ENCODE measurements at regions not wholly inside any gene's neighbourhood (a gene's known extent, or its start where the extent isn't known, plus 50 kb on each side); places are given as distances from the start of the nearest gene placed in this dataset.

DNA sequence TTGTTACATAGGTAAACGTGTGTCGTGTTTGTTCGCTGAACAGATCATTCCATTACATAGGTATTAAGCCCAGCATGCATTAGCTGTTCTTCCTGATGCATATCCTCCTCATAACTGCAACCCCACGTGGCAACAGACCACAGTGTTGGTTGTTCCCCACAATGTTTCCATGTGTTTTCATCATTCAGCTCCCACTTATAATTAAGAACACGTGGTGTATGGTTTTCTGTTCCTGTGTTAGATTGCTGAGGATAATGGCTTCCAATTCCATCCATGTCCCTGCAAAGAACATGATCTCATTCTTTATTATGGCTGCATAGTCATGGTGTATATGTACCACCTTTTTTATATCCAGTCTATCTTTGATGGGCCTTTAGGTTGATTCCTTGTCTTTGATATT is 1071.1 kb downstream of the SLC16A7 start:
- 77% methylated on average over 5 of the region's 5 CpGs for WGBS (ENCODE audit: low lambda C conversion rate, missing lambda C conversion rate)
- H2AFZ ChIP-seq: no peak overlapping the region
- no peak overlapping the region for H3K27ac ChIP-seq
- no peak overlapping the region for H3K4me2 ChIP-seq
- no peaks in the 10 kb centered on the region for H4K20me1 ChIP-seq (ENCODE audit: insufficient read depth, poor library complexity, severe bottlenecking)
- H3K36me3 ChIP-seq (replicated peaks; ENCODE audit: insufficient read depth, low read depth): no peaks in the 10 kb centered on the region
- H3K9me3 ChIP-seq (ENCODE audit: low read depth): peaks cover 3% of the 10 kb centered on the region
- TF ChIP-seq EZH2phosphoT487 (IDR thresholded peaks at IDR 0.05; ENCODE audit: low read depth, severe bottlenecking, unreplicated experiment) (no peak), EZH2 (IDR thresholded peaks at IDR 0.05; ENCODE audit: borderline replicate concordance) (no peak)
- TF ChIP-seq, protein P1, sequence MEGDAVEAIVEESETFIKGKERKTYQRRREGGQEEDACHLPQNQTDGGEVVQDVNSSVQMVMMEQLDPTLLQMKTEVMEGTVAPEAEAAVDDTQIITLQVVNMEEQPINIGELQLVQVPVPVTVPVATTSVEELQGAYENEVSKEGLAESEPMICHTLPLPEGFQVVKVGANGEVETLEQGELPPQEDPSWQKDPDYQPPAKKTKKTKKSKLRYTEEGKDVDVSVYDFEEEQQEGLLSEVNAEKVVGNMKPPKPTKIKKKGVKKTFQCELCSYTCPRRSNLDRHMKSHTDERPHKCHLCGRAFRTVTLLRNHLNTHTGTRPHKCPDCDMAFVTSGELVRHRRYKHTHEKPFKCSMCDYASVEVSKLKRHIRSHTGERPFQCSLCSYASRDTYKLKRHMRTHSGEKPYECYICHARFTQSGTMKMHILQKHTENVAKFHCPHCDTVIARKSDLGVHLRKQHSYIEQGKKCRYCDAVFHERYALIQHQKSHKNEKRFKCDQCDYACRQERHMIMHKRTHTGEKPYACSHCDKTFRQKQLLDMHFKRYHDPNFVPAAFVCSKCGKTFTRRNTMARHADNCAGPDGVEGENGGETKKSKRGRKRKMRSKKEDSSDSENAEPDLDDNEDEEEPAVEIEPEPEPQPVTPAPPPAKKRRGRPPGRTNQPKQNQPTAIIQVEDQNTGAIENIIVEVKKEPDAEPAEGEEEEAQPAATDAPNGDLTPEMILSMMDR (IDR thresholded peaks at IDR 0.05; ENCODE audit: poor library complexity): no peak
- no peak overlapping the region for H3K4me3 ChIP-seq
- H3K4me1 ChIP-seq (ENCODE audit: insufficient read depth): no peaks in the 10 kb centered on the region
- no peaks in the 10 kb centered on the region for H3K9me2 ChIP-seq (replicated peaks; ENCODE audit: insufficient read depth)
- no peak for DNase-seq (ENCODE audit: low spot score)
- no peaks in the 10 kb centered on the region for H3K79me2 ChIP-seq
- H3K27me3 ChIP-seq: no peaks in the 10 kb centered on the region

DNA sequence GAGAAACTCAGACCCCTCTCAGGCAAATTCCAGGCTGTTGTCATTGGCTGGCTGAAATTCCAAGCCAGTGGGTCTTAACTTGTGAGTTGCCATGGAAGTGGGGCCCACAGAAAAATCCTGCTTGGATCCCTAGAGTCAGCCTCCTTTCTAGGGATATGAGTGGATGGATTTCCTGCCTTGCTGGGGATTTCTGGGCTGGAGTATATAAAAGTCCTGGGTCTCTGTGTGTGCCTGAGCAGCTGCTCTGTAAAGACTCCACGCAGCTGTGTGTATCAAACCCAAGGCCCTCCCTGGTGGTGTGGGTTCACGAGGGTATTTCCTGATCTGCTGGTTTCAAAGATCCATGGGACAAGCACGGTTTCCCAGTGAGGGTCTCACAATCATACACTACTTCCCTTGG is 1077.1 kb downstream of the SLC16A7 start:
- TF ChIP-seq EZH2 (IDR thresholded peaks at IDR 0.05; ENCODE audit: borderline replicate concordance) (no peak), EZH2phosphoT487 (IDR thresholded peaks at IDR 0.05; ENCODE audit: low read depth, severe bottlenecking, unreplicated experiment) (no peak)
- TF ChIP-seq, protein P1 (IDR thresholded peaks at IDR 0.05; ENCODE audit: poor library complexity): no peak
- Histone ChIP-seq H2AFZ (no peak overlapping the region), H4K20me1 (ENCODE audit: insufficient read depth, poor library complexity, severe bottlenecking) (no peaks in the 10 kb centered on the region), H3K27ac (no peak overlapping the region), H3K4me1 (ENCODE audit: insufficient read depth) (no peaks in the 10 kb centered on the region), H3K36me3 (replicated peaks; ENCODE audit: insufficient read depth, low read depth) (no peaks in the 10 kb centered on the region), H3K9me3 (ENCODE audit: low read depth) (peaks cover 3% of the 10 kb centered on the region), H3K4me2 (no peak overlapping the region), H3K9me2 (replicated peaks; ENCODE audit: insufficient read depth) (no peaks in the 10 kb centered on the region), H3K79me2 (no peaks in the 10 kb centered on the region), H3K4me3 (no peak overlapping the region), H3K27me3 (no peaks in the 10 kb centered on the region)
- WGBS (ENCODE audit: low lambda C conversion rate, missing lambda C conversion rate): 85% methylated on average over 3 of the region's 3 CpGs
- no peak for DNase-seq (ENCODE audit: low spot score)

DNA sequence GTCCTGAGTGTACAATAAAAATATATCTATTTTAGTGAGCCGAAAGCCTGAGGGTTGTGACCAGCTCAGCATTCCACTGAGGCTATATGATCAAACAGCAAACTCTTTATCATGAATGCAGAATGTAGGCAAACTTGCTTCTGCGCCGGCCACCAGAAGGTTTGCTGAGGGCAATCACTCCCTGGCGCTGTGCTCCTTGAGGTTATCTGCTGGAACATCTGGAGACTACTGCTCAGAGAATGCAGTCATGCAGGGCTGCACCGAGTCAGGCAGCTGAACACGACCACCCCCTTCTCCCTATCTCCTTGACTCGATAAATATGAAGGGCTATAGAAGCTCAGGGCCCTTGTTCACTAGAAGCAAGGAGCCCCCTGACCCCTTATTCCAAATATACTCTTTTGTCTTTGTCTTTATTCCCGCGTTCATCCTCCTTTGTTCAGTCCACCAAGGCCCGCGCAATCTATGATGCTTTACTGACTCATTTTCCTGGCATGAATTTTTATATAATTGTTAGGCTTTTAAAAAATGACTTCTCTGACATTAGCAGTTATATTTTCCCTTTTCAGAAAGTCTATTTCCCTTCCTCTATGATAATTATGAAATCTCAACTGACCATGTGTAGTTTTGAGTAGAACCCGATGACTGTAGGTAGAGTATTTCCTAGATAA is 1089.3 kb downstream of the SLC16A7 start:
- no peak overlapping the region for H3K27ac ChIP-seq
- H2AFZ ChIP-seq: no peak overlapping the region
- H4K20me1 ChIP-seq (ENCODE audit: insufficient read depth, poor library complexity, severe bottlenecking): no peaks in the 10 kb centered on the region
- H3K9me3 ChIP-seq (ENCODE audit: low read depth): no peaks in the 10 kb centered on the region
- no peak overlapping the region for H3K4me3 ChIP-seq
- H3K4me1 ChIP-seq (ENCODE audit: insufficient read depth): no peaks in the 10 kb centered on the region
- TF ChIP-seq, protein P1 (IDR thresholded peaks at IDR 0.05; ENCODE audit: poor library complexity): no peak
- TF ChIP-seq EZH2phosphoT487 (IDR thresholded peaks at IDR 0.05; ENCODE audit: low read depth, severe bottlenecking, unreplicated experiment): no peak
- TF ChIP-seq EZH2 (IDR thresholded peaks at IDR 0.05; ENCODE audit: borderline replicate concordance): no peak
- no peaks in the 10 kb centered on the region for H3K36me3 ChIP-seq (replicated peaks; ENCODE audit: insufficient read depth, low read depth)
- no peak overlapping the region for H3K4me2 ChIP-seq
- H3K27me3 ChIP-seq: no peaks in the 10 kb centered on the region
- 88% methylated on average over 12 of the region's 12 CpGs for WGBS (ENCODE audit: low lambda C conversion rate, missing lambda C conversion rate)
- no peaks in the 10 kb centered on the region for H3K9me2 ChIP-seq (replicated peaks; ENCODE audit: insufficient read depth)
- H3K79me2 ChIP-seq: no peaks in the 10 kb centered on the region
- no peak for DNase-seq (ENCODE audit: low spot score)

All from hepatocyte (in vitro differentiated cells).